SH-SY5Y (cell line): ENCODE measurements at regions not wholly inside any gene's neighbourhood (a gene's known extent, or its start where the extent isn't known, plus 50 kb on each side); places are given as distances from the start of the nearest gene placed in this dataset.

Source experiments
- GATA2 ChIP-seq: IDR thresholded peaks from 2 replicates; pipeline ENCODE4 v1.6.1; 2011; ENCODE audit warnings: mild to moderate bottlenecking, low read depth, low read length
- GATA3 ChIP-seq: IDR thresholded peaks from 2 replicates; pipeline ENCODE4 v1.6.1; 2011; ENCODE audit warnings: low read depth, mild to moderate bottlenecking, low read length, moderate library complexity

- TF ChIP-seq GATA2 (no peak), GATA3 (no peak)
Measured at GRCh38 chr2:183543222-183543621, 419.0 kb downstream of the NUP35 start.
